ENCODE measurements at regions not wholly inside any gene's neighbourhood (a gene's known extent, or its start where the extent isn't known, plus 50 kb on each side); places are given as distances from the start of the nearest gene placed in this dataset.
A peak's percentile ranks its signal among the peaks of the same experiment; 100 is the strongest.

- TF ChIP-seq CTCF (conservative IDR thresholded peaks at IDR 0.05; ENCODE audit: low read depth, low read length) (no peak), POLR2A (IDR thresholded peaks at IDR 0.05; ENCODE audit: low read depth, low read length) (no peak), CHD1 (IDR thresholded peaks at IDR 0.05; ENCODE audit: low read depth, low read length) (no peak), MAFK (IDR thresholded peaks at IDR 0.05; ENCODE audit: low read depth, low read length) (peak; percentile 52), FOS (IDR thresholded peaks at IDR 0.05; ENCODE audit: low read depth, low read length) (no peak), CEBPB (IDR thresholded peaks at IDR 0.05; ENCODE audit: low read depth, low read length) (no peak), SMC3 (IDR thresholded peaks at IDR 0.05; ENCODE audit: low read depth, low read length) (no peak), RFX5 (IDR thresholded peaks at IDR 0.05; ENCODE audit: low read depth, low read length) (no peak)
These were observed 593.3 kb downstream of the POM121L12 start for GRCh38 chr7:53628775-53629174.
